ENCODE measurements at regions not wholly inside any gene's neighbourhood (a gene's known extent, or its start where the extent isn't known, plus 50 kb on each side); places are given as distances from the start of the nearest gene placed in this dataset.

DNA sequence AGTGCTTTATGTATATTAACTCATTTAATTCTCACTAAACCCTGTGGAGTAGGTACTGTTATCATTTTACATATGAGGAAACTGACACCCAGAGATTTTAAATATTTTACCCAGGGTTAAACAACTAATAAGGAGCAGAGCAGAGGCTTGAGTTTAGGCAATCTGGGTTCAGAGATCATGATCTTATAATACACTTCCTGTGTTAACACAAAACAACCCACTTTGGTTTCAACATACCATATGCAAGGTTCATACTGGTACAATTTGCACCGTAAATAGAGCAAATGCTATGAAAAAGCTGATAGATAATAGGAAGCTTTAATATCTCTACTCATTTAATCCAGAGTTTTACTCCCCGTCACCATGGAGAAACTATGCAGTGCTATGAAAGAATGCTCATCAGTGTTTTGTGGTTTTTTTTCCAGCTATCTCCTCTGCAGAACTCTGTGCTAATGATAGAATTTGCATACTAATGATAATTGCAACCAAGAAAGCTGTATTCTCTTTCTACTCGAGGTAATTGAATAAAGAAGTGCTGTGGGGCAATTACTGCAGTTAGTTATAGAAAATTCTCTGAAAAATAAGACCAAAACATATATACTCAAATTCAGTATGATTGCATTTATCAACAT is 138.8 kb upstream of the MAP9 start:
- H2AK5ac ChIP-seq (ENCODE audit: insufficient read length, low read length) = no peak overlapping the region
- no peak overlapping the region for H3K4ac ChIP-seq (ENCODE audit: low read depth, low read length)
- no peak overlapping the region for H2BK15ac ChIP-seq (ENCODE audit: low read depth, low read length)
- H3K79me1 ChIP-seq (ENCODE audit: insufficient read depth, low read depth, low read length, poor library complexity, severe bottlenecking) = no peaks in the 10 kb centered on the region
- H3K56ac ChIP-seq (ENCODE audit: insufficient read length, low read depth, low read length) = no peak overlapping the region
- H3K23me2 ChIP-seq (ENCODE audit: insufficient read length, low read depth, low read length, poor library complexity, severe bottlenecking) = no peaks in the 10 kb centered on the region
- TF ChIP-seq, protein P1, sequence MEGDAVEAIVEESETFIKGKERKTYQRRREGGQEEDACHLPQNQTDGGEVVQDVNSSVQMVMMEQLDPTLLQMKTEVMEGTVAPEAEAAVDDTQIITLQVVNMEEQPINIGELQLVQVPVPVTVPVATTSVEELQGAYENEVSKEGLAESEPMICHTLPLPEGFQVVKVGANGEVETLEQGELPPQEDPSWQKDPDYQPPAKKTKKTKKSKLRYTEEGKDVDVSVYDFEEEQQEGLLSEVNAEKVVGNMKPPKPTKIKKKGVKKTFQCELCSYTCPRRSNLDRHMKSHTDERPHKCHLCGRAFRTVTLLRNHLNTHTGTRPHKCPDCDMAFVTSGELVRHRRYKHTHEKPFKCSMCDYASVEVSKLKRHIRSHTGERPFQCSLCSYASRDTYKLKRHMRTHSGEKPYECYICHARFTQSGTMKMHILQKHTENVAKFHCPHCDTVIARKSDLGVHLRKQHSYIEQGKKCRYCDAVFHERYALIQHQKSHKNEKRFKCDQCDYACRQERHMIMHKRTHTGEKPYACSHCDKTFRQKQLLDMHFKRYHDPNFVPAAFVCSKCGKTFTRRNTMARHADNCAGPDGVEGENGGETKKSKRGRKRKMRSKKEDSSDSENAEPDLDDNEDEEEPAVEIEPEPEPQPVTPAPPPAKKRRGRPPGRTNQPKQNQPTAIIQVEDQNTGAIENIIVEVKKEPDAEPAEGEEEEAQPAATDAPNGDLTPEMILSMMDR (conservative IDR thresholded peaks at IDR 0.05) = no peak
- H2BK120ac ChIP-seq (ENCODE audit: low read depth, low read length, poor library complexity, severe bottlenecking) = no peak overlapping the region
- H3K27ac ChIP-seq (ENCODE audit: insufficient read length, low read depth, low read length) = no peak overlapping the region
- no peak overlapping the region for H4K5ac ChIP-seq (ENCODE audit: insufficient read length, low read depth, low read length)
- H3K23ac ChIP-seq (ENCODE audit: insufficient read length, low read depth, low read length) = no peak overlapping the region
- no peak overlapping the region for H2AFZ ChIP-seq (ENCODE audit: low read length)
- no peak overlapping the region for H3K14ac ChIP-seq (ENCODE audit: insufficient read depth, low read length)
- no peaks in the 10 kb centered on the region for H4K20me1 ChIP-seq (ENCODE audit: control insufficient read depth, insufficient read depth, insufficient read length)
- H3K9me3 ChIP-seq (ENCODE audit: control insufficient read depth, low read depth, low read length) = no peaks in the 10 kb centered on the region
- H3K4me2 ChIP-seq (ENCODE audit: insufficient read depth, insufficient read length, low read length) = no peak overlapping the region
- H3K18ac ChIP-seq (ENCODE audit: insufficient read length, low read depth, low read length) = no peak overlapping the region
- no peak overlapping the region for H2BK12ac ChIP-seq (ENCODE audit: insufficient read length, low read depth, low read length)
- H3K36me3 Mint-ChIP-seq (ENCODE audit: insufficient read depth in 1 of 3, low read depth in 3 of 3) = peaks cover 0 to under 1% (median 0%) of the 10 kb centered on the region in 3 experiments; a peak in 2 of 7 replicates
- H3K79me2 ChIP-seq (ENCODE audit: insufficient read depth, low read length) = no peaks in the 10 kb centered on the region
- no peak overlapping the region for H2BK20ac ChIP-seq (ENCODE audit: low read depth, low read length, poor library complexity, severe bottlenecking)
- no peak overlapping the region for H4K8ac ChIP-seq (replicated peaks; ENCODE audit: insufficient read length, low read depth, low read length)
- H3K27me3 ChIP-seq (ENCODE audit: insufficient read depth, low read length) = no peaks in the 10 kb centered on the region
- WGBS (ENCODE audit: extremely low coverage, insufficient read length, low lambda C conversion rate) = no CpG with 5 or more reads among the region's 3 CpGs
- H2BK5ac ChIP-seq (ENCODE audit: insufficient read length, low read length) = no peak overlapping the region
- DNase-seq = no peak
- H3K4me1 Mint-ChIP-seq = no peaks in the 10 kb centered on the region
- H3K4me1 ChIP-seq (ENCODE audit: insufficient read depth, low read length) = no peaks in the 10 kb centered on the region
- no peak overlapping the region for H3K27ac Mint-ChIP-seq
- no peak overlapping the region for H3K9ac ChIP-seq (ENCODE audit: extremely low read depth, insufficient read length, low read length)
- no peak overlapping the region for H3K4me3 Mint-ChIP-seq
- H4K91ac ChIP-seq (ENCODE audit: insufficient read length, low read depth, low read length) = no peak overlapping the region
- no peaks in the 10 kb centered on the region for H3K27me3 Mint-ChIP-seq (ENCODE audit: low read depth)
- no peak overlapping the region for H3T11ph ChIP-seq (ENCODE audit: low read length)
- H3K9me3 Mint-ChIP-seq = peaks cover under 1% of the 10 kb centered on the region in 2 experiments; a peak in 2 of 5 replicates

Measured in H9 (cell line).